GM19467 (cell line): ENCODE measurements at regions not wholly inside any gene's neighbourhood (a gene's known extent, or its start where the extent isn't known, plus 50 kb on each side); places are given as distances from the start of the nearest gene placed in this dataset.
A peak's percentile ranks its signal among the peaks of the same experiment; 100 is the strongest.

Experiments used
- ATAC-seq: cut with Tn5 transposase; IDR thresholded peaks from one replicate; pipeline ENCODE4 v1.9.1; 2021; ENCODE audit warnings: mild to moderate bottlenecking, moderate library complexity; ENCODE audit not compliant: unreplicated experiment

DNA sequence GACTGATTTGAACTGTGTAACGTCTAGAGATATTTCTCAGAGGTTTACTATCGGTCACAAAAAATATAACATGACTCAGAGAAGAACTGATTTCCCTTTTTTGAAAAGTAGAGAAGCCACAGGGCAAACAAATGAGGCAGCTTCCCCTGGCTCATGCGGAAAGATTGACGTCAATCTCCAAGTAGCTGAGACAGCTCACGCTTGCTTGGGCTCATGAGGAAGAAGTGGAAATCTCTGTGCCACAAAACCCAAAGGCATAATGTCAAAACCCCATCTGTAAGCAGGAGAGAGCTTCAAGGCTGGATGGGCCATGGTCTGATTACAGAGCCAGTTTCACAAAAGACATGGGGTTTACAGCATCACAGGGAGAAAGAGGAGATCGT lies 188.1 kb downstream of the ARL4C start:
- peak; percentile 74 for ATAC-seq

DNA sequence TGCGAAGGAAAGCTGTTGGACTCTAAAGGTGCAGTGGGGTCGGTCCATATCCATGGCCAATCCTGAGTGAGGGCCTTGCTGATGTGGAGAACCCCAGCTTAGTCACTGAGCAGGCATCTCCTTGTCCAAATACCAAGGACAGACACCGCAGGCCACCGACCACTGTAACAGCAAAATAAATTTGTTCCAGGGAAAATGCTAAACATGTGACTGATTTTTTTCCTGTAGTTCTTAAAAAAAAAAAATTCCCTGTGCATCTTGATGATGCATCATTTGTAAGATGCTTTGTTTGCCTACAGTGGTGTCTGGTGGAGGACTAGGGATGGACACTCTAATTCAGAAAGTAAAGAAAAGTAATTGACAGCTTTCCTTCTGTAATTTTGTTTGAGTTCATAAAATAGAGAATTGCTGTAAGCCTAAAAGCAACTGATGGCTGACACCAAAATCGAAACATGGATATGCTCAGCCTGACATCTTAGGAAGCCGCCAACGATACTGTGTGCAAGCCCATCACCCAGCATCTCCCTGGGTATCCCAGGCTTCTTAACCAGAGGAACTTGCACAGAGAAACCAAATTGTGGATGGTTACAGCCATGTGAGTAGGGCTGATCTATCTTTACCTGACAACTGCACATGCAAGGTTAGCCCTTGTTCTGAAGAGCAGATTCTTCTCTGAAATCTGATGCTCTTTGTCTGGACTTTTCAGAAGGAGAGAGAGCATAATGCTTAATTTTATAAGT lies 188.6 kb downstream of the ARL4C start:
- no peak for ATAC-seq

GRCh38 chr2:234307322-234307961 lies 189.4 kb downstream of the ARL4C start:
- no peak for ATAC-seq

DNA sequence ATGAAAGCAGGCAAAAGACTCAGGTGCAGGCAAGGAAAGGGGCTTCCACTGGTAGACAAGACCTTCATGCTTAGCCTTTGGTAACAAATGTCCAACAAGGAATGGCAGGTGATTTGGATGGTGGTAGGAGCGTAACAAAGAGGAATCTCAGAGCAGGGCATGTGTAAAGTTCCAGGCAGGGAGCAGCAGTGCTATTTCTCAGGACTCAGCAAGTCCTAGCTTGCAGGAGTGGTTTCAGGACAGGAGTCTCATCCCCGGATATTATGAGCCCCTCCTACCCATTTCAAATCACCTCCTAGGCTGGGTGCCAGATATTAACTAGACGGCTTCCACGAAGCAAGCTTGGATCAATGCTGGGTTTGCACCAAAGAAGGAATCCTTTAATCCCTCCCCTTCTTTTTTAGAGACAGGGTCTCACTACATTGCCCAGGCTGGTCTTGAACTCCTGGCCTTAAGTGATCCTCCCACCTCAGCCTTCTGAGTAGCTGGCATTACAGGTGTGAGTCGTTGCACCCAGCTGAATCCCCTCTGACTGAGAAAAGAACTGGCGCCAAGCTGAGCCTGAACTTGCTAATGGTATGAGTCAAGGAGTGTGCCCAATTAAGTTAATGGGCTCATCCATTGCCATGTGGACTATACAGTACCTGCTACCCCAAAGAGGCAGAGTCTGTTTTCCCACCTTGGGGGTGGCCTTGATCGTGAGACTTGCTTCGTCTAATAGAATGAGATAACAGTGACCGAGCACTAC lies 190.3 kb downstream of the ARL4C start:
- ATAC-seq: no peak

- ATAC-seq: no peak
Observed at GRCh38 chr2:234305846-234306245, 191.0 kb downstream of the ARL4C start.

DNA sequence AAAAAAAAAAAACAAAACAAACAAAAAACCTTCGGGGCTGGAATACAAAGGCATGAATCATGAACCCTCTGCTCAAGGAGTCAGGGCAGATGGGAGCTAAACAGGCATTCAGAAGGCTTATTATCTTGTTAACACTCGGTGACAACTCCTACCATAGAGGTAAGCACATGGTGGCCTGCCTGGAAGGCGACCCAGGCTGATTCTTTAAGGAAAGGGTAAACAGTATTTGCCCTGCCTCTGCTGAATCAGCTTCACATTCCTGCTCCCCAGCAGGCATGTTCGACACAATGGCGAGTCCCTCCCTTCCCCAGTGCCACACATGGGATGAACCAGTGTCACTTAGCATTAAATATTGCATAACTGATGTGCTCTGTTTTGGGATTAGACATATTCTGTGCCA lies 191.9 kb downstream of the ARL4C start:
- ATAC-seq: no peak

GRCh38 chr2:234302664-234302991 lies 194.3 kb downstream of the ARL4C start:
- ATAC-seq: no peak

GRCh38 chr2:234300932-234301823 lies 195.7 kb downstream of the ARL4C start:
- ATAC-seq: no peak

- no peak for ATAC-seq
Observed at GRCh38 chr2:234300391-234300925, 196.4 kb downstream of the ARL4C start.

DNA sequence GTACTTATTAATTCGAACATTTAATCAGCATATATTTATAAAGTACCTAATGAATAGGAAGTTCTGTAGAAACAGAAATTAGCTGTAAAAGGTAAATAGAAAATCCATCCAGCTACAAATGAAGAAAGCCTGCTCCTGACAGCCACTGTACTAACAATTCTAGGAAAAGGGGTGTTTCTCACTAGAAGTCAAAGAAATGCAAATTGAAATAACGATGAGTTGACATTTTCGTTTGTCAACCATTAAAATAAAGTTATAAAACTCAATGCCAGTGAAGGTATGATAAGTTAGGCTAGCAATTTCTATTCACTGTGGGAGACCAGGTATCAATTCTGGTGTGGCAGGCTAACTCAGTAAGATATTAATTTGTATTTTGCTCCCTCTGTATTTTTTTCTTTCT lies 198.0 kb downstream of the ARL4C start:
- ATAC-seq: no peak

GRCh38 chr2:234296991-234297390 lies 199.9 kb downstream of the ARL4C start:
- no peak for ATAC-seq

- no peak for ATAC-seq
Observed at GRCh38 chr2:234293973-234294372, 202.9 kb downstream of the ARL4C start.

GRCh38 chr2:234292962-234293243 lies 204.0 kb downstream of the ARL4C start:
- ATAC-seq: no peak

DNA sequence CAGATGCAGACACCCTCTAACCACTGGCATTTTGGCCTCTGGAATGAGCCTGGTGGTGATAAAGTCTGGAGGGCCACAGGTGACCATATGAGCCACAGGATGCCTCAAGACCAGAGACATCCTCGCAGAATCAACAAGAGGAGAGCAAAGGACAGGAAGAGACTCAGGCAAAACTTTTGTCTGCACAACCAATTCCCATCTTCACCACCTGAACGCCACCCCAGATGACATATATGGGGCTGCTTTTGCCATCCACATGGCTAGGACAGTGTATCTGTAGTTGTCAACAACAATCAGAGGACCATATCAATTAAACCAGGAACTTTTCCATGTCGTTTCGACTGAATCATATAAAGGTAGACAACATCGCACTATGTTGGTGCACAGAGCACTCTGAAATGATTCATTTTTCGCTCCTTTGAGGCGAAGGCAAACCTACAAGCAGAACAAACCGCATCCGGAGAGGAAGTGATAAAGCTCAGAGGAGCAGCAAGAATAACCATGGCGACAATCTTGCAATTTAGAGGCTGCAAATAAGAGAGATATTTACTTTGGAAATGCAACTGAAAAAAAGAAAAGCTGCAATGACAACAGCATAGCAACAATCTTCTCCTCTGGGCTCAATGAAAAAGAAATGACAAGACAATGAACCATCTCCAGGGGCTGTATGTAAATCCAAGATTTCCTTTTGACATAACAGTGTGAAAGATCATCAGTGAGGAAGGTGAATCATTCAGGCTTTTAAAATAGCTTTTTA lies 204.5 kb downstream of the ARL4C start:
- peak; percentile 47 for ATAC-seq

GRCh38 chr2:234291765-234292204 lies 205.1 kb downstream of the ARL4C start:
- peak; percentile 23 for ATAC-seq

- ATAC-seq: peak; percentile 54
Observed at GRCh38 chr2:234290671-234291070, 206.2 kb downstream of the ARL4C start.

DNA sequence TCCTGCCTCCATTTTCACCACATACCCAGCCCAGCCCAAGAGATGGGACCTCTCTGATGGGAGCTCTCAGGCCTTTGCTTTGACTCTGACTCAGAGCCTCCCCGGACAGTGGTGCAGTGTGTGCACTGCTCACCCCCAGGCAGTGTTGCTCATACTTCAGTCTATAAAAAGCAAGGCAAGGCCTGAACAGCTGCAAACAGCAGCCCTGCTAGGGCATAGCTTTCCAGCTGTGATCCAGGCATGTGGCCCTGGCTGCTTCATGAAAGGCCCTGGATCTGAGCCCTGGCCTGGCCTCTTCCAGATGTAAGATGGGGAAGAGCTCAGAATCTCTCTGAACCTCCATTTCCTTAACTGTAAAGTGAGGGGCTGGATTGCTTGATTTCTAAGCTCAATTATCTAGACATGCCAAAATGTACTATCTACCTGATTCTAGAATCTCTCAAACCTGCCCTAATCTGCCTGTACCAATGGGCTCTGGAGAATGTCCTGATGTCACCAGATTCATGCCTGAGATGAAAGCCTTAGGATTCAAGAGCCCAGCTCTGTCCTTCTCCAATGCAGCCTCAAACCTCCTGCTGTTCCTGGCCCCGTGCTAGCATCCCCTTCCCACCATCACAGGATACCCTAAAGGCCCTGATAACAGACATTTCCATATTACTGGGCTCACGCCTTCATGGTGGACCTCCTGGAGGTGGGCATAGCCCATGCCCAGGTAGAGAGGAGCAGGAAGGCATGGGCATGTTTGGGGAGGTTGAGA lies 206.9 kb downstream of the ARL4C start:
- no peak for ATAC-seq

DNA sequence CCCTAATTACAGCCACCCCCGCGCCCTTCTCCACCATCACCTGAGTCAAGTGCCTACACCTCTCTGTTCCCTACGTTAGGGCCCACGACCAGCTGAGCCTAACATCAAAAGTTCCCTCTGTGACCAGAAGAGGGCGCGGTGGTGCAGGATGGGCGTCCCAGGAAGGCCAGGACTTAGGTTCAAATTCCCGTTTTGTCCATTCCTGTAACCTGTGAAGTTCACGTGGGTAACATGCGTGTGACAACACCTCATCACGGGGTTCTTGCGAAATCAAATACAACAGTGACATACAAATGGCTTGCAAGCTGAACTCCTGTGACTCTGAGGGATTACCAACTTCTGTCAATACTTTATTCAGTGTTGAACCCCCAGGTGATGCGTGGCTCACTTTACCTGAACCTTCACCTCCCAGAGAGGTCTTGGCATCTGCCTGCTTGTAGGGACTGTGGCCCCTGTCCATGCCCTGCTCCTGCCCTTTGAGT lies 207.9 kb downstream of the ARL4C start:
- no peak for ATAC-seq

GRCh38 chr2:234287650-234288049 lies 209.2 kb downstream of the ARL4C start:
- ATAC-seq: no peak
